Hepatocyte (in vitro differentiated cells): ENCODE measurements at regions not wholly inside any gene's neighbourhood (a gene's known extent, or its start where the extent isn't known, plus 50 kb on each side); places are given as distances from the start of the nearest gene placed in this dataset.
"Not testable (repeated sequence)": the region's sequence is repeated elsewhere in the genome, so short reads cannot be mapped to it uniquely, and the experiment has no call there.

Source experiments
- DNase-seq: peaks from one replicate; pipeline ENCODE4 v3.0.0-alpha.2; 2016; ENCODE audit warnings: low spot score
- H2AFZ ChIP-seq: fragments of 200-600 bp; sonication (generic); 2 replicates; pipeline ENCODE4 v1.6.0; 2016; ENCODE audit warnings: antibody characterized with exemption, mild to moderate bottlenecking
- H3K27ac ChIP-seq: fragments of 200-600 bp; sonication (generic); 2 replicates; pipeline ENCODE4 v1.5.1; 2016; ENCODE audit warnings: mild to moderate bottlenecking
- H3K27me3 ChIP-seq: fragments of 200-600 bp; sonication (generic); 2 replicates; pipeline ENCODE4 v1.6.1; 2016
- H3K36me3 ChIP-seq: fragments of 200-600 bp; sonication (generic); replicated peaks from 2 replicates; pipeline ENCODE4 v1.5.1; 2016; ENCODE audit warnings: low read depth; ENCODE audit not compliant: insufficient read depth
- H3K4me1 ChIP-seq: fragments of 200-600 bp; sonication (generic); 2 replicates; pipeline ENCODE4 v1.5.1; 2016; ENCODE audit warnings: mild to moderate bottlenecking, moderate library complexity; ENCODE audit not compliant: insufficient read depth
- H3K4me2 ChIP-seq: fragments of 200-600 bp; sonication (generic); 2 replicates; pipeline ENCODE4 v1.6.0; 2016
- H3K4me3 ChIP-seq: fragments of 200-600 bp; sonication (generic); 2 replicates; pipeline ENCODE4 v1.5.1; 2016; ENCODE audit warnings: mild to moderate bottlenecking
- H3K79me2 ChIP-seq: fragments of 200-600 bp; sonication (generic); 2 replicates; pipeline ENCODE4 v1.6.0; 2017; ENCODE audit warnings: mild to moderate bottlenecking
- H3K9me2 ChIP-seq: fragments of 200-600 bp; sonication (generic); replicated peaks from 2 replicates; pipeline ENCODE4 v1.6.0; 2017; ENCODE audit warnings: mild to moderate bottlenecking; ENCODE audit not compliant: insufficient read depth
- H3K9me3 ChIP-seq: fragments of 200-600 bp; sonication (generic); 2 replicates; pipeline ENCODE4 v1.5.1; 2016; ENCODE audit warnings: low read depth, mild to moderate bottlenecking
- H4K20me1 ChIP-seq: fragments of 200-600 bp; sonication (generic); 2 replicates; pipeline ENCODE4 v1.6.0; 2016; ENCODE audit warnings: mild to moderate bottlenecking; ENCODE audit not compliant: insufficient read depth, poor library complexity, severe bottlenecking
- CTCF ChIP-seq: fragments of 200-600 bp; sonication (generic); IDR thresholded peaks from 2 replicates; pipeline ENCODE4 v1.5.1; 2016; ENCODE audit warnings: antibody characterized with exemption, mild to moderate bottlenecking; ENCODE audit not compliant: poor library complexity
- EZH2 ChIP-seq: fragments of 200-600 bp; sonication (generic); IDR thresholded peaks from 2 replicates; pipeline ENCODE4 v1.6.1; 2016; ENCODE audit warnings: antibody characterized with exemption, mild to moderate bottlenecking, borderline replicate concordance
- EZH2phosphoT487 ChIP-seq: fragments of 200-600 bp; sonication (generic); IDR thresholded peaks from one replicate; pipeline ENCODE4 v1.6.1; 2018; ENCODE audit warnings: antibody characterized with exemption, mild to moderate bottlenecking, low read depth, moderate library complexity; ENCODE audit not compliant: unreplicated experiment, severe bottlenecking
- WGBS: methylation state at CpG from one replicate; pipeline ENCODE4 v1.1.6; 2016; ENCODE audit warnings: low lambda C conversion rate; ENCODE audit errors: missing lambda C conversion rate; 5-methylcytosine and 5-hydroxymethylcytosine counted together

GRCh38 chr10:90064295-90064694, 362.9 kb downstream of the KIF20B start:
- Histone ChIP-seq H2AFZ (no peak overlapping the region), H3K4me2 (no peak overlapping the region), H3K79me2 (no peaks in the 10 kb centered on the region), H3K4me3 (no peak overlapping the region), H3K9me2 (no peaks in the 10 kb centered on the region), H3K9me3 (no peaks in the 10 kb centered on the region), H3K36me3 (no peaks in the 10 kb centered on the region), H3K27ac (no peak overlapping the region), H3K27me3 (no peaks in the 10 kb centered on the region), H3K4me1 (no peaks in the 10 kb centered on the region), H4K20me1 (no peaks in the 10 kb centered on the region)
- TF ChIP-seq EZH2, result no peak
- no peak for TF ChIP-seq EZH2phosphoT487
- no peak for TF ChIP-seq CTCF
- WGBS, result 47% methylated on average over 1 of the region's 1 CpG
- no peak for DNase-seq

GRCh38 chr10:90066435-90066834, 365.0 kb downstream of the KIF20B start:
- TF ChIP-seq CTCF, result no peak
- Histone ChIP-seq H3K4me3 (no peak overlapping the region), H3K79me2 (no peaks in the 10 kb centered on the region), H3K27ac (no peak overlapping the region), H3K27me3 (no peaks in the 10 kb centered on the region), H3K9me3 (no peaks in the 10 kb centered on the region), H2AFZ (no peak overlapping the region), H3K4me1 (no peaks in the 10 kb centered on the region), H3K9me2 (no peaks in the 10 kb centered on the region), H3K4me2 (no peak overlapping the region), H3K36me3 (no peaks in the 10 kb centered on the region), H4K20me1 (no peaks in the 10 kb centered on the region)
- 45% methylated on average over 2 of the region's 2 CpGs for WGBS
- no peak for DNase-seq

- TF ChIP-seq CTCF (no peak), EZH2 (no peak), EZH2phosphoT487 (no peak)
- Histone ChIP-seq H3K4me3 (no peak overlapping the region), H3K4me2 (no peak overlapping the region), H3K4me1 (no peaks in the 10 kb centered on the region), H3K79me2 (no peaks in the 10 kb centered on the region), H4K20me1 (no peaks in the 10 kb centered on the region), H3K27ac (no peak overlapping the region), H3K9me2 (no peaks in the 10 kb centered on the region), H3K36me3 (no peaks in the 10 kb centered on the region), H3K27me3 (no peaks in the 10 kb centered on the region), H2AFZ (no peak overlapping the region), H3K9me3 (no peaks in the 10 kb centered on the region)
- no peak for DNase-seq
- 91% methylated on average over 2 of the region's 2 CpGs for WGBS
These were observed 374.6 kb downstream of the KIF20B start for GRCh38 chr10:90075995-90076394.

GRCh38 chr10:90079819-90080218, 378.4 kb downstream of the KIF20B start:
- no peaks in the 10 kb centered on the region for H3K36me3 ChIP-seq
- TF ChIP-seq CTCF (no peak), EZH2 (no peak), EZH2phosphoT487 (no peak)
- 85% methylated on average over 2 of the region's 2 CpGs for WGBS

GRCh38 chr10:90086606-90087190, 385.3 kb downstream of the KIF20B start:
- not testable (repeated sequence) for H3K9me3 ChIP-seq, H4K20me1 ChIP-seq, H3K79me2 ChIP-seq, H3K36me3 ChIP-seq, H3K4me3 ChIP-seq, H2AFZ ChIP-seq, H3K9me2 ChIP-seq, H3K27me3 ChIP-seq, H3K4me2 ChIP-seq, H3K27ac ChIP-seq, DNase-seq, H3K4me1 ChIP-seq
- 79% methylated on average over 2 of the region's 2 CpGs for WGBS

More at GRCh38 chr10:90079819-90080218, 378.4 kb downstream of the KIF20B start:
- H3K4me3 ChIP-seq, result no peak overlapping the region
- no peak for DNase-seq
- no peaks in the 10 kb centered on the region for H3K4me1 ChIP-seq
- H3K27me3 ChIP-seq, result no peaks in the 10 kb centered on the region
- H3K27ac ChIP-seq, result no peak overlapping the region
- H3K9me2 ChIP-seq, result no peaks in the 10 kb centered on the region
- H3K4me2 ChIP-seq, result no peak overlapping the region
- no peaks in the 10 kb centered on the region for H3K9me3 ChIP-seq
- H3K79me2 ChIP-seq, result no peaks in the 10 kb centered on the region
- H2AFZ ChIP-seq, result no peak overlapping the region
- no peaks in the 10 kb centered on the region for H4K20me1 ChIP-seq
